Thyroid gland (tissue), 4 donors: ENCODE measurements at regions not wholly inside any gene's neighbourhood (a gene's known extent, or its start where the extent isn't known, plus 50 kb on each side); places are given as distances from the start of the nearest gene placed in this dataset.

Source experiments
- CTCF ChIP-seq, 6 experiments: fragments of 200-600 bp in 3 of 6; fragments of 450-650 bp in 3 of 6; sonication (generic) in 3 of 6; IDR thresholded peaks; one replicate each; pipeline ENCODE4 v1.5.1; 2016 to 2019; ENCODE audit warnings: antibody characterized with exemption in 6 of 6, mild to moderate bottlenecking in 2 of 6, inconsistent platforms in 1 of 6, moderate library complexity in 1 of 6
- POLR2A ChIP-seq, 2 donors: fragments of 450-650 bp; IDR thresholded peaks; one replicate each; pipeline ENCODE4 v1.6.1; 2017; ENCODE audit warnings: antibody characterized with exemption in 2 of 2, mild to moderate bottlenecking in 2 of 2, moderate library complexity in 1 of 2

DNA sequence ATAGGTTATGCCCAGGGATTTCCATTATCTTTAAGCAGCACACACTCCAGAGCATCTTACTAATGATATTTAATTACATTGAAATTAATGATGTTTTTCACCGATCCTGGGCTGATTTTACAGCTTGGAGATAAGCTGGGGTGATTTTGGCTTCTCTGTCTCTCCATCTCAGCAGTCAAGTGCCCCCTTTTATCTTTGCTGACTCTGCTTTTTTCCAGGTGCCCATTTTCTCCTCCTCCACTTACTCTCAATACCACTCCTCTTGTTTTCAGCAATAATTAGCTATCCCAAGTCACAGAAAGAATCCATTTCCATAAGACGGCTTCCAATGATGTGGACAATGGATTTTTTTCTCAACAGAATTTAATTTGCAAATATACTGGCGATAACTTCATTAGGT is 266.7 kb downstream of the GBA3 start:
- TF ChIP-seq POLR2A (IDR thresholded peaks at IDR 0.05) (no peak), CTCF (IDR thresholded peaks at IDR 0.05) (no peak)
